HG02798 (cell line): ENCODE measurements at regions not wholly inside any gene's neighbourhood (a gene's known extent, or its start where the extent isn't known, plus 50 kb on each side); places are given as distances from the start of the nearest gene placed in this dataset.

Experiments used
- ATAC-seq: cut with Tn5 transposase; IDR thresholded peaks from one replicate; pipeline ENCODE4 v1.9.1; 2021; ENCODE audit warnings: mild to moderate bottlenecking; ENCODE audit not compliant: unreplicated experiment, poor library complexity

- no peak for ATAC-seq
Measured at GRCh38 chr5:6806668-6807067, 93.4 kb downstream of the TENT4A start.

- no peak for ATAC-seq
Measured at GRCh38 chr5:6808462-6808861, 95.2 kb downstream of the TENT4A start.

DNA sequence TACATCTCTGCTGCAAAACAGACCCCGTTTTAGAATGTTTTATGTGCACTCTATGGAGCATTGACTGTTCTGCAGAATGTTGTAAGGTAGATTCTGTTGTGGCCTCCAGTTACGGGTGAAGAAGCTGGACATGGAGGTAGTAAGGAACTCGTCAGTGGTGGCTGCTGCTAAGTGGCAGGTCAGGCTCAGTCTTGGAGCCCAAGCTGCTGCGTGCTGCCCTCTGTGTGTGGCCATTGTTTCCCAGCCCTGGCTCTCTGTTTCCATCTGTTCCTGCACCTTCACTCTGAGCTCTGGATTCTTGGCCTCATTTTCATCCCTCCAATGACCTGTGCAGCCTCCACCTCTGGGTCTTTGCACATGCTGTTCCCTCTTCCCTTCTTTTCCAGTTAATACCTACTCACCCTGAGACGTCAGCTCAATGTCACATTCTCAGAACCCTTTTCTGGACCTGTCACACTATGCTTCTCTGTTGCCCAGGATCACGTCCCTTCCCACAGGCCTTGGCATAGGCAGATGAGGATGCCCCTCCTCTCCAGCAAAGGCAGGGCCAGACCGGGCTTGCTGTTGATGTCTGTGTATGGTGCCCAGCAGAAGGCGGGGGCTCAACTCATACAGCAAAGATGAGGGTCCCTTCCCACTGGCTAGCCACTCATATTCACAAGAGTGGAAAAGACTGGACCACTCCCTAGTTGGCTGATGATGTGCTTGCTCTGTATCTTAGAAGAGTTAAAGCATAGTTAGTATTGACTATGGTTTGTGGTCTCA is 97.6 kb downstream of the TENT4A start:
- ATAC-seq = no peak

GRCh38 chr5:6812091-6812490 is 98.9 kb downstream of the TENT4A start:
- no peak for ATAC-seq

DNA sequence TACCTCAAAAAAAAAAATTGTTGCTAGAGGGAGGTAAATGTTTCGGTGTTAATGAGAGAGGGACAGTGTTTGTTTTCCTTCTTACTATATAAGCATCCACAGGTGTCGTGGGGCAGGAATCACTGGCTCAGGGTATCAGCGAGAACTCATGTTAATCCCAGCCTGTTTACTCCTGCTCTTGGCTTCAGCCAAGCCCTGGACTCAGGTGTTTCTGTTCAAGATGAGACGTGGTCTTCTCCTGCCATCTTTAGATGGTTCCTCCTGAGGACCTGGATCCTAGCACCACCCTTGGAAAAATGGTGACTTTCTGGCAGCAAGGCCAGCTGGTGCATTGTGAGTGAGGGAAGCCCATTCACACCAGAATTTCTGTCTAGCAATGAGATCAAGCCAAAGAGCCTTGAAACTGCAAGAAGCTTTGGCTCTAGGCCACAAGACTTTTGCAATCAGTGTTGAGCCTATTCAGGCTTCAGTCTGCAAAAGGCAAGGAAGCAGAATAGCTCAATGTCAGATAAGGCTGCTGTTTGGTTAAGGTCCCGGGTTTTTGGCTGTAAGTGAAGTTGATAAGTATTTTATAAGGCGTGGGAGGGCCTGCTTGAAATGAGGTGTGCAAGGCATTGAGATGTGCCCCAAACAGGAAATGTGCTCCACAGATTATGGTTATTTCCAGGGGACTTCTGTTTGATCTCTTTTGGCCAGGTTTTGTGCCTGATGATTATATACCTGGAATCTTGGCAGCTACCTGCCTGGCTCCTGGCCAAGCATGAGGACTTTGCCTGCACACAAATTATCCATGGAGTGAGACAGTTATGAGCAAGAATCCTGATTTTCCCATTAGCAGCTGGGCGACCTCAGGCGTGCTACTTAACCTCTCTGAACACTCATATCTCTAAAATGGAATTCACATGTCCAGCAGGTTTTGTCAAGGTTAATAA is 99.8 kb downstream of the TENT4A start:
- no peak for ATAC-seq

DNA sequence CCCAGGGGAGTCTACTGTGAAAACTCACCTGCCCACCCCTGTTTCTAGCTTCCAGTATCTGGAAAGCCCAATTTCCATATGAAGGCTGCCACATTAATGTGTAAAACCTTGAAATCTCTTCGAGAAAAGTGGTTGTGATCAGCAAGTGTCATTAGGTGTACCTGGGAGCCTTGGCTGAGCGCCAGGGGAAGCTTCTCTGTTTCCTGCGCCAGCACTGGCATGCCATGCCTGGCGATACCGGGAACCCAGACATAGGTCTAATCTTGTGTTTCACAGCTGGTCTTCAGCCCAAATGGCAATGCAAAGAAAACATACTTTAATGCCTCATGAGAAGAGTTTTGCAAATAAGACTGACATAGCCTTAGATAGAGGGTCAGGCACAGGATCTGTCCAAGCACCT is 101.6 kb downstream of the TENT4A start:
- no peak for ATAC-seq

- ATAC-seq = no peak
Measured at GRCh38 chr5:6818594-6819511, 105.6 kb downstream of the TENT4A start.

DNA sequence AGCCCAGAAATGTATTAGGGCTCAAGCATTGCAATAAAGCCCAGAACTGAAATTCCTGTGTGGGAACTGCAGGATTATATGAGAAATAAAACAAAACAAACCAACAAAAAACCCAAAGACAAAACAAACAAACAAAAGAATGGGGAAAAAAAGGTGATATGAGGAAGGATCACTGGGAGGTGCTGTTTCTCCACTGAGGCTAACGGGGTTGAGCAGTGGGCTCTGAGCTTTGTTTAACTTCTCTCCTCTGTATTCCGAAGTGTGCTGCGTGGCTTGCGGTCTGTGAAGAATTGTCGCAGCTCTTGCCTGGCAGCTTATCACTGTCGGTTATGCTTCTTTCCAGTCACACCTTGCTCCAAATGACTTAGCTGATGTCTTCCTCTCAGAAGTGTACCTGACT is 106.3 kb downstream of the TENT4A start:
- no peak for ATAC-seq

GRCh38 chr5:6820851-6821479 is 107.7 kb downstream of the TENT4A start:
- peak; percentile 58 for ATAC-seq

GRCh38 chr5:6822068-6822467 is 108.8 kb downstream of the TENT4A start:
- no peak for ATAC-seq

- no peak for ATAC-seq
Measured at GRCh38 chr5:6822556-6823343, 109.5 kb downstream of the TENT4A start.

GRCh38 chr5:6823996-6824395 is 110.8 kb downstream of the TENT4A start:
- ATAC-seq = no peak

- ATAC-seq = no peak
Measured at GRCh38 chr5:6825678-6826244, 112.5 kb downstream of the TENT4A start.

DNA sequence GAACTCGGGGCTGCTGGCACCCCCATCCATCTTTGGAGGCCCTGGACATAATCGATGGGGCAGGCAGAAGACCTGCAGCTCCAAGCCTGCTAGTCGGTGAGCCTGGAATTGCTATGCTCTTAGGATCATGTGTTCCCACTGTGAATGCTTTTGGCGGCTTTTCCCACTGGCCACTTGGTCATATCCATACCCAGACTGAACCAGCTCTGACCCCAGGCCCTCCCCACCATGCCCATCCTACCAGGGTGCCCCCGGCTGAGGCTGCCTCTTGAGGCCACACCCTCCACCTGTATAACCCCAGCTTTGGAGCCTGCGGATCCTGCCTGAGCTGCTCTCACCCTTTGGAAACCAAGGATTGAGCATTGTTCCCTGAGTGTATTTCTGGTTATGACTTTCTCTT is 113.5 kb downstream of the TENT4A start:
- ATAC-seq = no peak

- peak; percentile 77 for ATAC-seq
Measured at GRCh38 chr5:6827526-6828219, 114.4 kb downstream of the TENT4A start.

- peak; percentile 88 for ATAC-seq
Measured at GRCh38 chr5:6829150-6829784, 116.0 kb downstream of the TENT4A start.

DNA sequence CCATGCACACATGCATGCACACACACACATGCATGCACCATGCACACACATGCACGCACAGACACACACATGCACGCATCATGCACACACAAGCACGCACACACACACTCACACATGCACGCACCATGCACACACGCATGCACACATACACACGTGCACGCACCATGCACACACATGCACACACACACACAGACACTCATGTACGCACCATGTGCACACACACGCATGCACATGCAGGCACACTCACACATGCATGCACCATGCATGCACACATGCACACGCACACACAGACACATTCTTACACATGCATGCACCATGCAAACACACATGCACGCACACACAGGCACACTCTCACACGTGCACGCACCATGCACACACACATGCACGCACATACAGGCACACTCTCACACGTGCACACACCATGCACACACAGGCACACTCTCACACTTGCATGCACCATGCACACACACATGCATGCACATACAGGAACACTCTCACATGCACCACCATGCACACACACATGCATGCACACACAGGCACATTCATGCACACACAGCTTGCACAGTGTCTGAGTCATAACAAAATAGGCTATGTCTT is 117.5 kb downstream of the TENT4A start:
- no peak for ATAC-seq
